HG03097 (cell line): ENCODE measurements at regions not wholly inside any gene's neighbourhood (a gene's known extent, or its start where the extent isn't known, plus 50 kb on each side); places are given as distances from the start of the nearest gene placed in this dataset.

Experiments used
- ATAC-seq: cut with Tn5 transposase; IDR thresholded peaks from one replicate; pipeline ENCODE4 v1.9.1; 2021; ENCODE audit not compliant: unreplicated experiment, low FRiP score

GRCh38 chr4:125505621-125506020, 190.9 kb downstream of the FAT4 start:
- no peak for ATAC-seq

GRCh38 chr4:125507141-125507540, 192.4 kb downstream of the FAT4 start:
- ATAC-seq, result no peak

- no peak for ATAC-seq
Measured at GRCh38 chr4:125511715-125512114, 197.0 kb downstream of the FAT4 start.

GRCh38 chr4:125515016-125515415, 200.3 kb downstream of the FAT4 start:
- ATAC-seq, result no peak

GRCh38 chr4:125517831-125518230, 203.1 kb downstream of the FAT4 start:
- no peak for ATAC-seq

- no peak for ATAC-seq
Measured at GRCh38 chr4:125518281-125518680, 203.5 kb downstream of the FAT4 start.

GRCh38 chr4:125519371-125520146, 204.8 kb downstream of the FAT4 start:
- ATAC-seq, result no peak

GRCh38 chr4:125520258-125520990, 205.7 kb downstream of the FAT4 start:
- no peak for ATAC-seq

- no peak for ATAC-seq
Measured at GRCh38 chr4:125522588-125522987, 207.8 kb downstream of the FAT4 start.

- ATAC-seq, result no peak
Measured at GRCh38 chr4:125522992-125523391, 208.2 kb downstream of the FAT4 start.

- ATAC-seq, result no peak
Measured at GRCh38 chr4:125526420-125526819, 211.7 kb downstream of the FAT4 start.

- ATAC-seq, result no peak
Measured at GRCh38 chr4:125527681-125528080, 212.9 kb downstream of the FAT4 start.

GRCh38 chr4:125529071-125529470, 214.3 kb downstream of the FAT4 start:
- ATAC-seq, result no peak

GRCh38 chr4:125538670-125539069, 223.9 kb downstream of the FAT4 start:
- no peak for ATAC-seq

- ATAC-seq, result no peak
Measured at GRCh38 chr4:125539691-125540090, 224.9 kb downstream of the FAT4 start.

- no peak for ATAC-seq
Measured at GRCh38 chr4:125541836-125542385, 227.2 kb downstream of the FAT4 start.

- ATAC-seq, result no peak
Measured at GRCh38 chr4:125546272-125546671, 231.5 kb downstream of the FAT4 start.

GRCh38 chr4:125547836-125548235, 233.1 kb downstream of the FAT4 start:
- no peak for ATAC-seq

- no peak for ATAC-seq
Measured at GRCh38 chr4:125550769-125551168, 236.0 kb downstream of the FAT4 start.

- no peak for ATAC-seq
Measured at GRCh38 chr4:125551466-125551865, 236.7 kb downstream of the FAT4 start.

GRCh38 chr4:125551967-125552366, 237.2 kb downstream of the FAT4 start:
- ATAC-seq, result no peak

- ATAC-seq, result no peak
Measured at GRCh38 chr4:125572601-125573000, 257.8 kb downstream of the FAT4 start.
